Bronchial epithelial cell (primary cell): ENCODE measurements at regions not wholly inside any gene's neighbourhood (a gene's known extent, or its start where the extent isn't known, plus 50 kb on each side); places are given as distances from the start of the nearest gene placed in this dataset.

Experiments used
- DNase-seq: peaks from one replicate; pipeline ENCODE4 v3.0.0-alpha.2; 2010; ENCODE audit warnings: low read depth
- FAIRE-seq: peaks from 2 replicates; lab custom pipeline; 2011; peaks lifted over from hg19 to GRCh38; lab: Jason Lieb, UNC
- H3K27me3 ChIP-seq: 2 replicates; pipeline ENCODE4 v1.5.1; 2011; ENCODE audit warnings: low read length; ENCODE audit not compliant: control insufficient read depth, insufficient read depth
- H3K36me3 ChIP-seq: 2 replicates; pipeline ENCODE4 v1.5.1; 2011; ENCODE audit warnings: low read length; ENCODE audit not compliant: control insufficient read depth, insufficient read depth
- H3K4me3 ChIP-seq: 2 replicates; pipeline ENCODE4 v1.5.1; 2011; ENCODE audit warnings: mild to moderate bottlenecking, low read depth, low read length, control low read depth
- TF ChIP-seq, protein P1 (sequence below): IDR thresholded peaks from 2 replicates; pipeline ENCODE4 v1.5.1; 2011; ENCODE audit warnings: mild to moderate bottlenecking, moderate library complexity, low read length, control low read depth, inconsistent platforms; ENCODE audit not compliant: insufficient read depth, severe bottlenecking

DNA sequence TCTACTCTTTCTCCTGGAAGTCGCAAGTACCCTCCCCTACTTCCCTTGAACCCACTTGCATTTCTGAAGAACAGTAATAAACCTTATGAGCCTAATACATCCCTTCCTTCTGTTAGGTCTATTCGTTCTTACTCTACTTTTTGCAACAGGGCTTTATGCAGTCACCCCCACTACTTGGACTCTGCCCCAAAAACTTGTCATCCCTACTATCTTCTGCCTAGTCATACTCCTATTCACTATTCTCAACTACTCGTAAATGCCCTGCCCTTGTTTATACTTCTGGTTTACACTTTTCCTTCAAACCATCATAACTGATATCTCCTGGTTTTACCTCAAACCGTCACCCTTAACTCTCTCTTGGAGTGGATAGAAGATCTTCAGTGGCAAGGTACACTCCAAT, 55.2 kb upstream of the SLIT2 start:
- TF ChIP-seq, protein P1, sequence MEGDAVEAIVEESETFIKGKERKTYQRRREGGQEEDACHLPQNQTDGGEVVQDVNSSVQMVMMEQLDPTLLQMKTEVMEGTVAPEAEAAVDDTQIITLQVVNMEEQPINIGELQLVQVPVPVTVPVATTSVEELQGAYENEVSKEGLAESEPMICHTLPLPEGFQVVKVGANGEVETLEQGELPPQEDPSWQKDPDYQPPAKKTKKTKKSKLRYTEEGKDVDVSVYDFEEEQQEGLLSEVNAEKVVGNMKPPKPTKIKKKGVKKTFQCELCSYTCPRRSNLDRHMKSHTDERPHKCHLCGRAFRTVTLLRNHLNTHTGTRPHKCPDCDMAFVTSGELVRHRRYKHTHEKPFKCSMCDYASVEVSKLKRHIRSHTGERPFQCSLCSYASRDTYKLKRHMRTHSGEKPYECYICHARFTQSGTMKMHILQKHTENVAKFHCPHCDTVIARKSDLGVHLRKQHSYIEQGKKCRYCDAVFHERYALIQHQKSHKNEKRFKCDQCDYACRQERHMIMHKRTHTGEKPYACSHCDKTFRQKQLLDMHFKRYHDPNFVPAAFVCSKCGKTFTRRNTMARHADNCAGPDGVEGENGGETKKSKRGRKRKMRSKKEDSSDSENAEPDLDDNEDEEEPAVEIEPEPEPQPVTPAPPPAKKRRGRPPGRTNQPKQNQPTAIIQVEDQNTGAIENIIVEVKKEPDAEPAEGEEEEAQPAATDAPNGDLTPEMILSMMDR: no peak
- DNase-seq: no peak
- Histone ChIP-seq H3K4me3 (no peak overlapping the region), H3K27me3 (no peaks in the 10 kb centered on the region), H3K36me3 (no peaks in the 10 kb centered on the region)
- no peak for FAIRE-seq

GRCh38 chr4:20195071-20195885, 56.4 kb upstream of the SLIT2 start:
- no peak overlapping the region for H3K4me3 ChIP-seq
- no peak for FAIRE-seq
- TF ChIP-seq, protein P1: no peak
- no peaks in the 10 kb centered on the region for H3K27me3 ChIP-seq
- peak; percentile 12 for DNase-seq
- no peaks in the 10 kb centered on the region for H3K36me3 ChIP-seq

DNA sequence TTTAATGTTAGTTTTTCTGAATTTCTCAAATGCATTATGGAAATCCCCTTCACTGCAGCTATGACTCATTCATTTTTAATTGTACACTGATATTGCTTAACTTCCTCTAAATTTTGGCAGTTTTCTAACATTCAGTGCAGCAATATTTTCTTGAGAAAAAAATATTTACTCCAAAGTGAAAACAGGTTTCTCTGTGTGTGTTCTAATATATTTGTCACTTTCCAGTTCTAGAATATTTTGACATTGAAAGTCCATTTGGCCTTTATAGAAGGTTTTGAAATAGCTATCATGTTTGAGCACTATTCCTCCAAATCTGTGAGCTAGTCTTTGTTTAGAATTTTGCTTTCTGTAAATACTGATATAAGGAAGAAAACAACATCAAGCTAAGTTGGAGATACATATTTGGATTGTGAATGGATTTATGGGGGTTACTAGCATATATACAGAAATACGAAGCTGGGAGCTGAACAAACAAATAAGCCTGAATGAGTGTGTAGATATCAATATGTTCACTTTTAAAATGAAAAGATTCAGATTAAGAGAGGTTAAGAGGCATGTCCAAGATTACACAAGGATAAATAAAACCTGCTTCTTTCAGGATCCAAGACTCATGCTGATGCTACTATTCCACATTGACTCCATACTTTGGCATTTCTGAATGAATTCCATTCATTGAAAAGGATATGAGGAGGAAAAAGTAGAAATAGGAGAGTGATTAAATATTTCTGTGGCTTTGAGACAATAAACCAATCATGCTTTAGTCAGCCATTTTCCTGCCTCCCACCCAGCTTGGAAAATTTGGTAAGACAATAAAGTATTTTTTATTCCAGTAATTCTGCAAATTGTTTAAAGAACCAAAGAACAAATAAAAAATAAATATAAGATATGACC, 57.3 kb upstream of the SLIT2 start:
- Histone ChIP-seq H3K36me3 (no peaks in the 10 kb centered on the region), H3K27me3 (no peaks in the 10 kb centered on the region), H3K4me3 (no peak overlapping the region)
- DNase-seq (peak; percentile 77), FAIRE-seq (no peak)
- TF ChIP-seq, protein P1: no peak

DNA sequence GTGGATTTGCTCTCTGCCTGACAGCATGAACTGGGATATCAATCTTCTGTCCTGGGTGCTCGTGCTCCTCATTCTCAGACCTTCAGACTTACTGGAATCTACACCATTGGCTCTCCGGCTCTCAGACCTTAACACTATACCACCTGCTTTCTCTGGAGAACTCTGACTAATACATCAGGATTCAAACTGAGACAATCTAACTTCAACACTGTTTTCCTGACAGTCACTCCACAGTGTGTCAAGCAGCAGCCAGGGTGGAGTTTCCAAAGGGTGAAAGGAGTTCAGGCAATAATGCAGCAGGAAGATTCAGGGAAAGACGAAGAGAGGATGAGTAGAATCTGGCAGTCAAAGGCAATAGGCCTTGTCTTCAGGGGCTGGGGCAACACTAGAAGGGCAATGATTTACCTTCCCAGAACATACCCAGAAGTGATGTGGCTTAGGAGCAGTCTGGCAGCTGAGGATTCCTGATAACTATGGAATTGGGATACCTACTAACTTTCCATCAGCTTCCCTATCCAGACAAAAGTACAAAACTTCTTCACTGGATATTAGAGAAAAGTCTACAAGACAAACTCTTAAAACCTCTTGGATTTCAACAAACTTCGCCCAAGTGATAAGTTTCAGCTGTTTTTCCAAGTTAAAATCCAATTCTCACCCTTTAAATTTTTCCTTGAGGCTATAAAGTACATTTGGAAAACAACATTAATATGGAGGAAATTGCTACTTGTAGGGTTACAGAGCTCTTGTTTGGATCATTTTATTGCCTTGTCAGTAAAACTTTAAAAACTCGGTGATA, 58.4 kb upstream of the SLIT2 start:
- DNase-seq: peak; percentile 69

GRCh38 chr4:20192736-20193135, 59.0 kb upstream of the SLIT2 start:
- DNase-seq (peak; percentile 67), FAIRE-seq (no peak)
- H3K4me3 ChIP-seq: no peak overlapping the region
- no peaks in the 10 kb centered on the region for H3K36me3 ChIP-seq
- TF ChIP-seq, protein P1: no peak
- H3K27me3 ChIP-seq: no peaks in the 10 kb centered on the region

More for the DNA sequence above, 58.4 kb upstream of the SLIT2 start:
- TF ChIP-seq, protein P1: no peak
- Histone ChIP-seq H3K36me3 (no peaks in the 10 kb centered on the region), H3K27me3 (no peaks in the 10 kb centered on the region), H3K4me3 (no peak overlapping the region)
- no peak for FAIRE-seq
